WI38 (cell line): ENCODE measurements at regions not wholly inside any gene's neighbourhood (a gene's known extent, or its start where the extent isn't known, plus 50 kb on each side); places are given as distances from the start of the nearest gene placed in this dataset.

Experiments
- H3K4me3 ChIP-seq: 2 replicates; pipeline ENCODE4 v1.5.1; 2011; ENCODE audit warnings: low read depth, mild to moderate bottlenecking, control low read depth, low read length
- CTCF ChIP-seq: IDR thresholded peaks from 2 replicates; pipeline ENCODE4 v1.5.1; 2012; ENCODE audit warnings: low read depth, mild to moderate bottlenecking, control low read depth, low read length

- no peak overlapping the region for H3K4me3 ChIP-seq
- TF ChIP-seq CTCF, result no peak
These were observed 110.6 kb upstream of the NHSL1 start for GRCh38 chr6:138609801-138610430.

DNA sequence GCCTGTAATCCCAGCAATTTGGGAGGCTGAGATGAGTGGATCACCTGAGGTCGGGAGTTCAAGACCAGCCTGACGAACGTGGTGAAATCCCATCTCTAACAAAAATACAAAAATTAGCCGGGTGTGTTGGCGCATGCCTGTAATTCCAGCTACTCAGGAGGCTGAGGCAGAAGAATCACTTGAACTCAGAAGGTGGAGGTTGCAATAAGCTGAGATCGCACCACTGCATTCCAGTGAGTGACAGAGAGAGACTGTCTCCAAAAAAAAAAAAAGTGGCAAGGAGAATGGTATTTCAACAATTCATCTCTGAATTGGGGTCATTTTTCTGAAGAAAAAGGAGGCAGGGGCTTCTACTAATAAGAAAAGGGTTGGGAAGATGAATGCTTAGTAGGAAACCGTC lies 111.5 kb upstream of the NHSL1 start:
- no peak for TF ChIP-seq CTCF
- no peak overlapping the region for H3K4me3 ChIP-seq

- no peak for TF ChIP-seq CTCF
- H3K4me3 ChIP-seq, result no peak overlapping the region
These were observed 114.9 kb upstream of the NHSL1 start for GRCh38 chr6:138614151-138614550.

DNA sequence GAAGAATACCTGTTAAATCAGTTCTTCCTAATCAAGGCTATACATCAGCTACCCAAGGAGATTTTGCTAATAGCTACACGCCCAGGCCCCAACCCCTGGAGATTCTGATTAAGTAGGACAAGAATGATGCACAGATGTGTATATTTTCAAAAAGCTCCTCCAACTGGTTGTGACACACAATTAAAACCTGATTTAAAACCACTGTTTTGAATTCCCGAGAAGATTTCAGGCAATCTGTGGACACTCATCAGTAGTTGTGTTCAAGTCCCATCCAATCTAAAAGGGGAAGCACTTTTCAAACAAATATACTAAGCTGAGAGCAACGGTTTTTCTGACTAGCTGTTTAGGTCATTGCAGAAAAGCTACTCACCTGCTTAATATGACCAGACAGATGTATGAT lies 118.9 kb upstream of the NHSL1 start:
- TF ChIP-seq CTCF, result no peak
- H3K4me3 ChIP-seq, result no peak overlapping the region

DNA sequence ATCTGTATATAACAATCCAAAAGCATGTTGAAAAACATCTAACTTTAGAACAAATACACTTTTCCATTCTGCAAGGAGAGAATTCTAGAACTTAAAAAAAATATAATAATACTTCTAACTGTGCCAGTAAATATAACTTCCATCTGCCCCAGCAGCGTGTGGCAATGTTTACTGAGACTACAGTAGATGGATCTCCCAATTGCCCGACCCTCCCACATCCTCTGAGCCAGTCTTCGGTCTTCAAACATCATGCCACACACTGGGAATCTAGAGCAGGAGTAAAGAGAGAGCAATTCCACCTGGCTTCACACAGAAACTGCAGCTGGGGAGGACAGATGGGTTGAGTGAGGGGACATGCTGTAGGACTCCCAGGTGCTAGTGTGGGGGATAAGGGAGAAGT lies 121.3 kb upstream of the NHSL1 start:
- no peak for TF ChIP-seq CTCF
- H3K4me3 ChIP-seq, result no peak overlapping the region

DNA sequence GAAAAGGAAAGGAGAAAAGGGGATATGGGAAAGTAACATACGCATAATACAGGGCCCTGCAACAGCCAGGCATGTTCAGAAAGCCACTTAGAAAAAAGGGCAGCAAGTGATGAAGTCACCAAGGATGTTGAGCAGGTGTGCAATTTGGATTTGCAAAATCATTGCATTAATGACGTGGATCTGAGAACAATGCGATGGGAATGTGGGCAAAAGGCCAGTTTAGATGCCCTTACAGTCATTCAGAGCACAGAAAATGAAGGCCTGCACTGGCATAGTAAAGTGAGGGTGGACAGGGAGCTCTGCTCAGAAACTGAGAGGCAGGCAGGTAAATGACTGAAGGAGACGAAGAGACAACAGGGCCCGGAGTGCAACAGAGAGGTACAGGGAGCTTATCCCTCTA lies 123.7 kb upstream of the NHSL1 start:
- H3K4me3 ChIP-seq, result no peak overlapping the region
- no peak for TF ChIP-seq CTCF

- TF ChIP-seq CTCF, result no peak
- no peak overlapping the region for H3K4me3 ChIP-seq
These were observed 132.3 kb upstream of the NHSL1 start for GRCh38 chr6:138631566-138631965.
